K562 (cell line): ENCODE measurements at regions not wholly inside any gene's neighbourhood (a gene's known extent, or its start where the extent isn't known, plus 50 kb on each side); places are given as distances from the start of the nearest gene placed in this dataset.

Experiments
- BMI1 ChIP-seq: fragments of 150-350 bp; IDR thresholded peaks from 2 replicates; pipeline ENCODE4 v1.6.1; 2014; ENCODE audit warnings: low read length
- CLOCK ChIP-seq: fragments of 250-450 bp; sonication (Bioruptor Pico); IDR thresholded peaks from 2 replicates; pipeline ENCODE4 v1.4.0; 2020; ENCODE audit warnings: mild to moderate bottlenecking, moderate library complexity, borderline replicate concordance
- EHMT2 ChIP-seq: fragments of 450-650 bp; IDR thresholded peaks from 2 replicates; pipeline ENCODE4 v1.6.1; 2018; ENCODE audit warnings: antibody characterized with exemption
- HDAC8 ChIP-seq: fragments of 450-650 bp; IDR thresholded peaks from 2 replicates; pipeline ENCODE4 v1.6.1; 2016; ENCODE audit warnings: mild to moderate bottlenecking, missing genetic modification characterization, moderate library complexity, missing compliant biosample characterization
- HMG20A ChIP-seq: fragments of 450-650 bp; formaldehyde crosslinking; conservative IDR thresholded peaks from 2 replicates; pipeline ENCODE4 v1.4.0; 2020; ENCODE audit warnings: mild to moderate bottlenecking, mixed read lengths
- MYC ChIP-seq, 2 experiments: fragments of 250-450 bp in 1 of 2; sonication (Bioruptor Pico) in 1 of 2; IDR thresholded peaks; 2 replicates each; pipeline versions ENCODE4 v1.5.1 to v1.6.1; 2012 to 2021; ENCODE audit warnings: low read depth in 2 of 2, borderline replicate concordance in 1 of 2, improper control_type of control experiment in 1 of 2, low read length in 1 of 2, mild to moderate bottlenecking in 1 of 2, moderate library complexity in 1 of 2
- NR2C1 ChIP-seq, 2 experiments: fragments of 450-650 bp; IDR thresholded peaks; 2 replicates each; pipeline ENCODE4 v1.6.1; 2017; ENCODE audit warnings: mild to moderate bottlenecking in 2 of 2, antibody characterized with exemption in 1 of 2, inconsistent platforms in 1 of 2, missing compliant biosample characterization in 1 of 2, missing genetic modification characterization in 1 of 2
- U2AF1 ChIP-seq: fragments of 200-400 bp; formaldehyde crosslinking; optimal IDR thresholded peaks from 2 replicates; pipeline ENCODE3; 2017; ENCODE audit warnings: mild to moderate bottlenecking, low read depth, low read length, moderate library complexity
- ZC3H4 ChIP-seq: sonication (generic); formaldehyde crosslinking; IDR thresholded peaks from 2 replicates; pipeline ENCODE4 v1.9.0; 2021; ENCODE audit warnings: missing genetic modification reagents, borderline replicate concordance
- ZNF592 ChIP-seq: fragments of 450-650 bp; IDR thresholded peaks from 2 replicates; pipeline ENCODE4 v1.6.1; 2017; ENCODE audit warnings: antibody characterized with exemption, mild to moderate bottlenecking
- ZNF696 ChIP-seq: fragments of 250-450 bp; sonication (Bioruptor Pico); conservative IDR thresholded peaks from 2 replicates; pipeline ENCODE4 v1.4.0; 2020; ENCODE audit warnings: mild to moderate bottlenecking, moderate library complexity
- TF ChIP-seq, protein P1 (sequence below): fragments of 250-450 bp; sonication (Bioruptor Pico); IDR thresholded peaks from 2 replicates; pipeline ENCODE4 v1.4.0; 2020
- TF ChIP-seq, protein P2 (sequence below): fragments of 250-450 bp; sonication (Bioruptor Pico); IDR thresholded peaks from 2 replicates; pipeline ENCODE4 v1.4.0; 2020

GRCh38 chr6:27136077-27136644, 111.3 kb upstream of the PRSS16 start (continued):
- TF ChIP-seq CLOCK = peak; percentile 73
- TF ChIP-seq, protein P1, sequence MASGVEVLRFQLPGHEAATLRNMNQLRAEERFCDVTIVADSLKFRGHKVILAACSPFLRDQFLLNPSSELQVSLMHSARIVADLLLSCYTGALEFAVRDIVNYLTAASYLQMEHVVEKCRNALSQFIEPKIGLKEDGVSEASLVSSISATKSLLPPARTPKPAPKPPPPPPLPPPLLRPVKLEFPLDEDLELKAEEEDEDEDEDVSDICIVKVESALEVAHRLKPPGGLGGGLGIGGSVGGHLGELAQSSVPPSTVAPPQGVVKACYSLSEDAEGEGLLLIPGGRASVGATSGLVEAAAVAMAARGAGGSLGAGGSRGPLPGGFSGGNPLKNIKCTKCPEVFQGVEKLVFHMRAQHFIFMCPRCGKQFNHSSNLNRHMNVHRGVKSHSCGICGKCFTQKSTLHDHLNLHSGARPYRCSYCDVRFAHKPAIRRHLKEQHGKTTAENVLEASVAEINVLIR = peak; percentile 76
- TF ChIP-seq HDAC8 (tag) = peak; percentile 94
- TF ChIP-seq BMI1 = peak; percentile 63; the same call in 1 of the 2 replicates
- no peak for TF ChIP-seq U2AF1
- no peak for TF ChIP-seq ZC3H4 (CRISPR knock-in tag)
- TF ChIP-seq EHMT2 = peak; percentile 68; the same call in 1 of the 2 replicates
- TF ChIP-seq, protein P2, sequence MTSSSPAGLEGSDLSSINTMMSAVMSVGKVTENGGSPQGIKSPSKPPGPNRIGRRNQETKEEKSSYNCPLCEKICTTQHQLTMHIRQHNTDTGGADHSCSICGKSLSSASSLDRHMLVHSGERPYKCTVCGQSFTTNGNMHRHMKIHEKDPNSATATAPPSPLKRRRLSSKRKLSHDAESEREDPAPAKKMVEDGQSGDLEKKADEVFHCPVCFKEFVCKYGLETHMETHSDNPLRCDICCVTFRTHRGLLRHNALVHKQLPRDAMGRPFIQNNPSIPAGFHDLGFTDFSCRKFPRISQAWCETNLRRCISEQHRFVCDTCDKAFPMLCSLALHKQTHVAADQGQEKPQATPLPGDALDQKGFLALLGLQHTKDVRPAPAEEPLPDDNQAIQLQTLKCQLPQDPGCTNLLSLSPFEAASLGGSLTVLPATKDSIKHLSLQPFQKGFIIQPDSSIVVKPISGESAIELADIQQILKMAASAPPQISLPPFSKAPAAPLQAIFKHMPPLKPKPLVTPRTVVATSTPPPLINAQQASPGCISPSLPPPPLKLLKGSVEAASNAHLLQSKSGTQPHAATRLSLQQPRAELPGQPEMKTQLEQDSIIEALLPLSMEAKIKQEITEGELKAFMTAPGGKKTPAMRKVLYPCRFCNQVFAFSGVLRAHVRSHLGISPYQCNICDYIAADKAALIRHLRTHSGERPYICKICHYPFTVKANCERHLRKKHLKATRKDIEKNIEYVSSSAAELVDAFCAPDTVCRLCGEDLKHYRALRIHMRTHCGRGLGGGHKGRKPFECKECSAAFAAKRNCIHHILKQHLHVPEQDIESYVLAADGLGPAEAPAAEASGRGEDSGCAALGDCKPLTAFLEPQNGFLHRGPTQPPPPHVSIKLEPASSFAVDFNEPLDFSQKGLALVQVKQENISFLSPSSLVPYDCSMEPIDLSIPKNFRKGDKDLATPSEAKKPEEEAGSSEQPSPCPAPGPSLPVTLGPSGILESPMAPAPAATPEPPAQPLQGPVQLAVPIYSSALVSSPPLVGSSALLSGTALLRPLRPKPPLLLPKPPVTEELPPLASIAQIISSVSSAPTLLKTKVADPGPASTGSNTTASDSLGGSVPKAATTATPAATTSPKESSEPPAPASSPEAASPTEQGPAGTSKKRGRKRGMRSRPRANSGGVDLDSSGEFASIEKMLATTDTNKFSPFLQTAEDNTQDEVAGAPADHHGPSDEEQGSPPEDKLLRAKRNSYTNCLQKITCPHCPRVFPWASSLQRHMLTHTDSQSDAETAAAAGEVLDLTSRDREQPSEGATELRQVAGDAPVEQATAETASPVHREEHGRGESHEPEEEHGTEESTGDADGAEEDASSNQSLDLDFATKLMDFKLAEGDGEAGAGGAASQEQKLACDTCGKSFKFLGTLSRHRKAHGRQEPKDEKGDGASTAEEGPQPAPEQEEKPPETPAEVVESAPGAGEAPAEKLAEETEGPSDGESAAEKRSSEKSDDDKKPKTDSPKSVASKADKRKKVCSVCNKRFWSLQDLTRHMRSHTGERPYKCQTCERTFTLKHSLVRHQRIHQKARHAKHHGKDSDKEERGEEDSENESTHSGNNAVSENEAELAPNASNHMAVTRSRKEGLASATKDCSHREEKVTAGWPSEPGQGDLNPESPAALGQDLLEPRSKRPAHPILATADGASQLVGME (CRISPR knock-in tag) = peak; percentile 96
- TF ChIP-seq HMG20A (CRISPR knock-in tag) = peak; percentile 75; the same call in 1 of the 2 replicates
- peak; percentile 78; the same call in 1 of the 2 replicates for TF ChIP-seq ZNF696 (CRISPR knock-in tag)
- no peak for TF ChIP-seq MYC (IDR thresholded peaks at IDR 0.05; ENCODE audit: low read depth, low read length)
- TF ChIP-seq MYC (CRISPR knock-in tag; IDR thresholded peaks at IDR 0.05; ENCODE audit: borderline replicate concordance, low read depth) = peak; percentile 90
- no peak for TF ChIP-seq NR2C1 (IDR thresholded peaks at IDR 0.05)
- peak; percentile 92 for TF ChIP-seq NR2C1 (tag; IDR thresholded peaks at IDR 0.05)
- TF ChIP-seq ZNF592 = peak; percentile 100
